ENCODE measurements at regions not wholly inside any gene's neighbourhood (a gene's known extent, or its start where the extent isn't known, plus 50 kb on each side); places are given as distances from the start of the nearest gene placed in this dataset.

DNA sequence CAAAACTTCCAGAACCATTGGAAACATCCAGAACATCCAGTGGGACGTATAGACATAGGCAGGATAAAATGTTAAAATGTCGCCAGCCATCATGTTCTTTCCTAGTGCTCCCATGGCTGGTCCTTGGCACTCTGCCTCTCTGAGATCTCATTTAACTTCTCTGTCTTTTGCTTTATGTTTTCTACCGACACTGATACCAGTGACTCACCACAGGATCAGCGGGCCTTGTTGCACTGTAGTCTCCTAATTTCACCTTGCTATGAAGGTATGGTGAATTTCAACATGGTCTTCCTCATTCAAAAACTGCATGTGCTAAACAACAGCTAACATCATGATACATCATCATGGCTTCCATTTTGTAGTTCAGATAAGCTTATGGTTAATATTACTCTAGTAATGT is 521.0 kb upstream of the IGFBP7 start:
- TF ChIP-seq, protein P1, sequence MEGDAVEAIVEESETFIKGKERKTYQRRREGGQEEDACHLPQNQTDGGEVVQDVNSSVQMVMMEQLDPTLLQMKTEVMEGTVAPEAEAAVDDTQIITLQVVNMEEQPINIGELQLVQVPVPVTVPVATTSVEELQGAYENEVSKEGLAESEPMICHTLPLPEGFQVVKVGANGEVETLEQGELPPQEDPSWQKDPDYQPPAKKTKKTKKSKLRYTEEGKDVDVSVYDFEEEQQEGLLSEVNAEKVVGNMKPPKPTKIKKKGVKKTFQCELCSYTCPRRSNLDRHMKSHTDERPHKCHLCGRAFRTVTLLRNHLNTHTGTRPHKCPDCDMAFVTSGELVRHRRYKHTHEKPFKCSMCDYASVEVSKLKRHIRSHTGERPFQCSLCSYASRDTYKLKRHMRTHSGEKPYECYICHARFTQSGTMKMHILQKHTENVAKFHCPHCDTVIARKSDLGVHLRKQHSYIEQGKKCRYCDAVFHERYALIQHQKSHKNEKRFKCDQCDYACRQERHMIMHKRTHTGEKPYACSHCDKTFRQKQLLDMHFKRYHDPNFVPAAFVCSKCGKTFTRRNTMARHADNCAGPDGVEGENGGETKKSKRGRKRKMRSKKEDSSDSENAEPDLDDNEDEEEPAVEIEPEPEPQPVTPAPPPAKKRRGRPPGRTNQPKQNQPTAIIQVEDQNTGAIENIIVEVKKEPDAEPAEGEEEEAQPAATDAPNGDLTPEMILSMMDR (IDR thresholded peaks at IDR 0.05): no peak
- Histone ChIP-seq H3K36me3 (ENCODE audit: insufficient read depth in 1 of 2, low read depth in 1 of 2) (no peaks in the 10 kb centered on the region), H3K27ac (no peak overlapping the region), H3K9me3 (no peaks in the 10 kb centered on the region), H3K4me1 (no peaks in the 10 kb centered on the region), H3K4me3 (no peak overlapping the region), H3K27me3 (ENCODE audit: insufficient read depth in 3 of 3, low read length in 2 of 3) (no peaks in the 10 kb centered on the region)
- intact Hi-C loops (cut with DNase I): no loop called here
- DNase-seq (no peak), ATAC-seq (no peak)
- WGBS, 3 donors: 84 to 87% (median 86%) methylated on average over 4 of the region's 4 CpGs

DNA sequence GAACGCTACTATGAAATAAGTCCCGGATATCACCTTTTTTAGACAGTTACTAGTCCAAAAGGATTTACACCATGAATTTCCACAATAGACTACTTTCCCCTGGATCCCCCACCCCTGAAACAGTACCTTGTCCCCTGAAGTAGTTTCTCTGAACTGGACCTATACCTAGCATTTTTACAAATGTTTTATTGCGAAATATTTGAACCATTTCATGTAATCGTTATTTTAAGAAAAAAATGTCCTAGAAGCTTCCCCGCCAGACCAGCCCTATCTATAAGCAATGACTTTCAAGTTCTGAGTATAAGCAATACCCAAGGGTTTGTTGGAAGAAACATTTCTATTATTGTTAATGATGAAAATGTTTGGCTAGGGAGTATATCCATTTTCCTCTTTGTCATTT is 517.8 kb upstream of the IGFBP7 start:
- Histone ChIP-seq H3K36me3 (ENCODE audit: insufficient read depth in 1 of 2, low read depth in 1 of 2) (no peaks in the 10 kb centered on the region), H3K27ac (no peak overlapping the region), H3K4me3 (no peak overlapping the region), H3K27me3 (ENCODE audit: insufficient read depth in 3 of 3, low read length in 2 of 3) (no peaks in the 10 kb centered on the region), H3K4me1 (no peaks in the 10 kb centered on the region), H3K9me3 (no peaks in the 10 kb centered on the region)
- intact Hi-C loops (cut with DNase I): no loop called here
- DNase-seq (no peak), ATAC-seq (no peak)
- 90 to 92% (median 91%) methylated on average over 5 of the region's 5 CpGs for WGBS, 3 donors
- TF ChIP-seq, protein P1 (IDR thresholded peaks at IDR 0.05): no peak

DNA sequence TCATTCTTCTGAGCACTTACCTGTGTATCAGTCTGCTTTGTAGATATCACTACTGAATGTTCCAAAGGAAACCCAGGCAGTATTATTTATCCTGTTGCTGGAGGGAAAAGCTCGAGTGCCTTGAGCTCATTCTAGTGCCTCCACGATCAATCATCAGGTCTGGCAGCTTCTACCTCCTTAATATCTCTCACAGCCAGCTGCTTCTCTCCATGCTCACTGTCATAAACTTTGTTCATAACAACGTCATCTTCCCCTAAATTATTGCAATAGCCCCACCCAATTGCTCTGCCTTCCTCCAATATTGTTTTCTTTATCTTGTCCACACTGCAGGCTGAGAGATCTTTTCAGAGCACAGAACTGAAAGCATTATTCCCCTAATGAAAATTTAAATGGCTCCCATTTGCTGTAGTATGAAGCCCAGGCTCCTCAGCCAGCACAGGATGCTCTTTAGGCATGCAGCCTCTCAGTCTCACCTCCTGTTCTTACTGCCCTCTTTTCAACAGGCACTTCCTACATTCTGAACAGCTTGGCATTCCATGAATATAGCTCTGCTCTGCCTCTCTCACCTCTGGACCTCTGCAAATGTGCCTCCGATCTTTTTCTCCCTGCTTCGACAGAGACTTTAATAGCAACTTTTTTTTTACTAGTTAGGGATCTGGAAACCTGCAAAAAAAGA is 504.2 kb upstream of the IGFBP7 start:
- TF ChIP-seq, protein P1 (IDR thresholded peaks at IDR 0.05): no peak
- Histone ChIP-seq H3K4me1 (no peaks in the 10 kb centered on the region), H3K36me3 (ENCODE audit: insufficient read depth in 1 of 2, low read depth in 1 of 2) (no peaks in the 10 kb centered on the region), H3K27me3 (ENCODE audit: insufficient read depth in 3 of 3, low read length in 2 of 3) (no peaks in the 10 kb centered on the region), H3K4me3 (no peak overlapping the region), H3K9me3 (no peaks in the 10 kb centered on the region), H3K27ac (no peak overlapping the region)
- no peak for ATAC-seq
- intact Hi-C loops (cut with DNase I): no loop called here
- WGBS, 3 donors: 43 to 52% (median 46%) methylated on average over 5 of the region's 5 CpGs
- no peak for DNase-seq

DNA sequence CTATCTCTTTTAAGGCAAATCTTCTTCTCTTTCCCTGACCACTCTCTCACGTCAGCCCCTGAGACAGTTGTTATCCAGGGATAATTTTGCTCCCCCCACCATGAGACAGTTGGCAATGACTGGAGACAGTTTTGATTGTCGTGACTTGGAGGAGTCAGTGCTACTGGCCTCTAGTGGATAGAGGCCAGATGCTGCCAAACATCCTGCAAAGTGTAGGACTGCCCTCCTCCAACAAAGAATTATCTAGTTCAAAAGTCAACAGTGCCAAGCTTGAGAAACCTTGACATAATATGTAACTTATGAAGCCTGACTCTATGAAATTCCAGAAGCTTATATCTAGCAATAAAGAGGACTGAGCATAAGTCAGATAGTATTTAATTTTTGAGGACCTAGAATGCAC is 502.1 kb upstream of the IGFBP7 start:
- Histone ChIP-seq H3K4me3 (no peak overlapping the region), H3K27ac (no peak overlapping the region), H3K27me3 (ENCODE audit: insufficient read depth in 3 of 3, low read length in 2 of 3) (no peaks in the 10 kb centered on the region), H3K36me3 (ENCODE audit: insufficient read depth in 1 of 2, low read depth in 1 of 2) (no peaks in the 10 kb centered on the region), H3K4me1 (no peaks in the 10 kb centered on the region), H3K9me3 (no peaks in the 10 kb centered on the region)
- intact Hi-C loops (cut with DNase I): no loop called here
- no peak for ATAC-seq
- DNase-seq: no peak
- TF ChIP-seq, protein P1 (IDR thresholded peaks at IDR 0.05): no peak
- 11 to 29% (median 15%) methylated on average over 2 of the region's 2 CpGs for WGBS, 3 donors

DNA sequence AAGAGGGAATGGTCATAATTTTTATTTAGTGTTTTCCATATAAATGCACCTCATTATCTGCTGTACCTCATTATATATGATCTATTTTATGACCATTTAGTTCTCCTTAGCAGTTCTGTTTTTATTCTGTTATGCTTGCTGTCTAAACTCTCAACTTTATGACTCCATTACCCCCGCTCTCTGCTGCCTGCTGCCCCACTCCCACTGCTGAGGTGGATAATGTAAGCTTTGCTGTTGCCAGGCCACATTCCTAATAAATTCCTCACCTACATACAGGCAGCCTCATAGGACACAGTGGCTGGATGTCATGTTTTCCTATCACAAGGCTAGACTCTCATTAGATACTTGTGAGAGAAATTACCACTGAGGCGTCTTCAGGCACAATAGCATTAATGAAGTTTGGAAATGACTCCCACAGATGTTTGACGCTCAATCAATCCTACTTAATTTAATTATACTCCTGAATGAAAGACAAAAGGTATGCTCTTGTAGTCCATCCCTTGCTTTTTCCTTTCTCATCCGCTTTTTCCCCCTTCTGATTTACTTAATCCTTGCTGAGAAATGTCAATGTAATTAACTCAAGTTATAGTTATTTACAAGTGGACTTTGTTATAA is 497.5 kb upstream of the IGFBP7 start:
- Histone ChIP-seq H3K27me3 (ENCODE audit: insufficient read depth in 3 of 3, low read length in 2 of 3) (no peaks in the 10 kb centered on the region), H3K4me1 (no peaks in the 10 kb centered on the region), H3K36me3 (ENCODE audit: insufficient read depth in 1 of 2, low read depth in 1 of 2) (no peaks in the 10 kb centered on the region), H3K4me3 (no peak overlapping the region), H3K9me3 (no peaks in the 10 kb centered on the region), H3K27ac (no peak overlapping the region)
- WGBS, 3 donors: 82 to 89% (median 85%) methylated on average over 4 of the region's 4 CpGs
- TF ChIP-seq, protein P1 (IDR thresholded peaks at IDR 0.05): no peak
- ATAC-seq (no peak), DNase-seq (no peak)
- intact Hi-C loops (cut with DNase I): no loop called here

Data from psoas muscle (tissue), 7 donors.